Caco-2 (cell line): ENCODE measurements at regions not wholly inside any gene's neighbourhood (a gene's known extent, or its start where the extent isn't known, plus 50 kb on each side); places are given as distances from the start of the nearest gene placed in this dataset.

ENCODE experiments used
- BruUV-seq: library from RNA; stranded (reverse); fragments of 400-500 nt; replicated peaks from 2 replicates; lab custom pipeline; 2021; lab: Mats Ljungman, UMichigan
- CTCF ChIA-PET: fragments of 300-600 bp; sonication (Branson Sonifier 250); formaldehyde crosslinking; loops from one replicate; lab custom pipeline; 2022; ENCODE audit warnings: antibody characterized with exemption; lab: Charles Lee
- POLR2A ChIA-PET: fragments of 300-600 bp; sonication (Branson Sonifier 250); formaldehyde crosslinking; loops from one replicate; lab custom pipeline; 2022; ENCODE audit warnings: antibody characterized with exemption; lab: Charles Lee
- DNase-seq, 2 experiments: peaks; one replicate each; pipeline versions ENCODE4 v3.0.0 to v3.0.0-alpha.2; 2020 to 2022
- H3K27me3 ChIP-seq: replicated peaks from 2 replicates; pipeline ENCODE4 v1.6.0; 2011; ENCODE audit warnings: low read length; ENCODE audit not compliant: control insufficient read depth, insufficient read depth
- H3K36me3 ChIP-seq: 2 replicates; pipeline ENCODE4 v1.5.1; 2011; ENCODE audit warnings: low read length; ENCODE audit not compliant: control insufficient read depth, insufficient read depth
- H3K4me1 ChIP-seq: fragments of 250-450 bp; sonication (Bioruptor Pico); 2 replicates; pipeline ENCODE4 v1.5.1; 2020; ENCODE audit warnings: mild to moderate bottlenecking
- H3K4me3 ChIP-seq: 2 replicates; pipeline ENCODE4 v1.5.1; 2011; ENCODE audit warnings: low read depth, mild to moderate bottlenecking, control low read depth, low read length
- H3K9me3 ChIP-seq: fragments of 250-450 bp; sonication (Bioruptor Pico); 2 replicates; pipeline ENCODE4 v1.5.1; 2020; ENCODE audit warnings: mild to moderate bottlenecking, moderate library complexity
- H3K27ac Mint-ChIP-seq: one replicate; pipeline ENCODE4 v1.8.0; 2022; ENCODE audit warnings: mixed read lengths; ENCODE audit not compliant: unreplicated experiment
- H3K27me3 Mint-ChIP-seq: one replicate; pipeline ENCODE4 v1.8.0; 2022; ENCODE audit warnings: mixed read lengths; ENCODE audit not compliant: insufficient read depth, unreplicated experiment
- H3K36me3 Mint-ChIP-seq: one replicate; pipeline ENCODE4 v1.8.0; 2022; ENCODE audit warnings: mild to moderate bottlenecking, mixed read lengths; ENCODE audit not compliant: insufficient read depth, unreplicated experiment
- H3K4me1 Mint-ChIP-seq: one replicate; pipeline ENCODE4 v1.8.0; 2022; ENCODE audit warnings: low read depth, mixed read lengths; ENCODE audit not compliant: unreplicated experiment
- H3K4me3 Mint-ChIP-seq: one replicate; pipeline ENCODE4 v1.8.0; 2022; ENCODE audit warnings: mild to moderate bottlenecking, moderate library complexity, mixed read lengths; ENCODE audit not compliant: unreplicated experiment
- H3K9me3 Mint-ChIP-seq: one replicate; pipeline ENCODE4 v1.8.0; 2022; ENCODE audit warnings: mixed read lengths; ENCODE audit not compliant: unreplicated experiment
- intact Hi-C: fragments of 100-400 bp; cut with micrococcal nuclease; formaldehyde crosslinking; loops from one replicate; pipeline ENCODE4 v1.10.0; 2022; ENCODE audit not compliant: unreplicated experiment
- TF ChIP-seq, protein P1 (sequence below), 2 experiments: fragments of 200-600 bp in 1 of 2; IDR thresholded peaks; 1 replicate in 1 of 2; 2 replicates in 1 of 2; pipeline versions ENCODE4 v1.5.1 to v1.8.0; 2011 to 2022; ENCODE audit warnings: antibody characterized with exemption in 1 of 2, control low read depth in 1 of 2, inconsistent platforms in 1 of 2, low read depth in 1 of 2, low read length in 1 of 2, mild to moderate bottlenecking in 1 of 2, moderate library complexity in 1 of 2; ENCODE audit not compliant: insufficient read depth in 1 of 2, severe bottlenecking in 1 of 2, unreplicated experiment in 1 of 2

GRCh38 chr14:86940106-86940505, 1052.9 kb downstream of the GALC start:
- BruUV-seq, result no TSS peak
- H3K9me3 Mint-ChIP-seq, result no peaks in the 10 kb centered on the region
- Histone ChIP-seq H3K9me3 (no peaks in the 10 kb centered on the region), H3K27me3 (no peaks in the 10 kb centered on the region), H3K36me3 (no peaks in the 10 kb centered on the region), H3K4me1 (no peaks in the 10 kb centered on the region), H3K4me3 (no peak overlapping the region)
- no peaks in the 10 kb centered on the region for H3K36me3 Mint-ChIP-seq
- no peaks in the 10 kb centered on the region for H3K4me1 Mint-ChIP-seq
- TF ChIP-seq, protein P1, sequence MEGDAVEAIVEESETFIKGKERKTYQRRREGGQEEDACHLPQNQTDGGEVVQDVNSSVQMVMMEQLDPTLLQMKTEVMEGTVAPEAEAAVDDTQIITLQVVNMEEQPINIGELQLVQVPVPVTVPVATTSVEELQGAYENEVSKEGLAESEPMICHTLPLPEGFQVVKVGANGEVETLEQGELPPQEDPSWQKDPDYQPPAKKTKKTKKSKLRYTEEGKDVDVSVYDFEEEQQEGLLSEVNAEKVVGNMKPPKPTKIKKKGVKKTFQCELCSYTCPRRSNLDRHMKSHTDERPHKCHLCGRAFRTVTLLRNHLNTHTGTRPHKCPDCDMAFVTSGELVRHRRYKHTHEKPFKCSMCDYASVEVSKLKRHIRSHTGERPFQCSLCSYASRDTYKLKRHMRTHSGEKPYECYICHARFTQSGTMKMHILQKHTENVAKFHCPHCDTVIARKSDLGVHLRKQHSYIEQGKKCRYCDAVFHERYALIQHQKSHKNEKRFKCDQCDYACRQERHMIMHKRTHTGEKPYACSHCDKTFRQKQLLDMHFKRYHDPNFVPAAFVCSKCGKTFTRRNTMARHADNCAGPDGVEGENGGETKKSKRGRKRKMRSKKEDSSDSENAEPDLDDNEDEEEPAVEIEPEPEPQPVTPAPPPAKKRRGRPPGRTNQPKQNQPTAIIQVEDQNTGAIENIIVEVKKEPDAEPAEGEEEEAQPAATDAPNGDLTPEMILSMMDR (IDR thresholded peaks at IDR 0.05; ENCODE audit: insufficient read depth in 1 of 2, low read depth in 1 of 2, low read length in 1 of 2, severe bottlenecking in 1 of 2, unreplicated experiment in 1 of 2), result no peak
- H3K4me3 Mint-ChIP-seq, result no peak overlapping the region
- ChIA-PET CTCF (no interaction called here), POLR2A (no interaction called here)
- no peak for DNase-seq
- intact Hi-C loops, result no loop called here
- H3K27me3 Mint-ChIP-seq, result peaks cover 3% of the 10 kb centered on the region
- no peak overlapping the region for H3K27ac Mint-ChIP-seq

DNA sequence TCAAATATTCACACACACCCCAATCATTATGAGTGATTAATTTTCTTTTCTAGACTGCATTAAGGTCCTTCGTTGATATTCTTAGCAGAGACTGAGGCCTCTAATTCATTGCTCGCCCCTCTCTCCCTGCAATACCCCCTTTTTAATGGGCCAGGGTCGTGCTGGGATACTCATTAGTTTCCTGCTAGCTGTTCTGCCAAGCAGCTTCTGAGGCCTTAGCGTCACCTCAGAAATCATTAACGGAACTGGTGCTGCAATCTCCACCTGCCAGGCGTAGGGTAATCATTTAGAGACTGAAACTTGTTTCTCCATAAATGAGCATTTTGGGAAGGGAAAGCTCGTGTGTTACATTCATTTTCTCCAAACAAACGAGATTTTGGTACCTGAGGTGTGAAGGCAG, 1054.7 kb downstream of the GALC start:
- POLR2A ChIA-PET, result no interaction called here
- TF ChIP-seq, protein P1 (IDR thresholded peaks at IDR 0.05; ENCODE audit: insufficient read depth in 1 of 2, low read depth in 1 of 2, low read length in 1 of 2, severe bottlenecking in 1 of 2, unreplicated experiment in 1 of 2), result no peak

DNA sequence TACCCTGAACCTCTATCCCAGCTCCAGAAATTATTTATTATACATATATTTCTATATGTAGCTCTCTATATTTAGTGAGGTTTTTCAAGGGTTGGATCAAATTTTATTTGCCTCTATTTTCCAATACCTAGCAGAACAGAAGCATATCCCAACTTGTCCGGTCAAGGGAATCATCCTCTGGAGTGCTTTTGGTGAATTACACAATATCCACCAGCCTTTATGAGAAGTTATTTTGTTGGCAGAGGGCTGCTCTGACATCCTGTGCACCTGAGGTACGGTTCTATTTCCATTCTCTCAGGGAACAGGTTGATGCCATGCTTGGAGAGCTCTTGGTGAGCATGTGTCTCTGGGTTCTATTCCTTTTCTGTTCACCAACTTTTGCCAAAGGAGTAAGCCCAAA, 1056.4 kb downstream of the GALC start:
- H3K27me3 ChIP-seq, result no peaks in the 10 kb centered on the region
- H3K9me3 ChIP-seq, result no peaks in the 10 kb centered on the region
- ChIA-PET POLR2A (no interaction called here), CTCF (no interaction called here)
- Mint-ChIP-seq H3K36me3 (no peaks in the 10 kb centered on the region), H3K27me3 (peaks cover 5% of the 10 kb centered on the region), H3K27ac (no peak overlapping the region), H3K4me1 (no peaks in the 10 kb centered on the region), H3K4me3 (no peak overlapping the region), H3K9me3 (no peaks in the 10 kb centered on the region)
- no TSS peak for BruUV-seq
- intact Hi-C loops, result no loop called here
- DNase-seq, result no peak
- TF ChIP-seq, protein P1 (IDR thresholded peaks at IDR 0.05; ENCODE audit: insufficient read depth in 1 of 2, low read depth in 1 of 2, low read length in 1 of 2, severe bottlenecking in 1 of 2, unreplicated experiment in 1 of 2), result no peak
- no peaks in the 10 kb centered on the region for H3K36me3 ChIP-seq
- H3K4me1 ChIP-seq, result no peaks in the 10 kb centered on the region
- H3K4me3 ChIP-seq, result no peak overlapping the region

More for the DNA sequence above, 1054.7 kb downstream of the GALC start:
- no peaks in the 10 kb centered on the region for H3K4me1 ChIP-seq
- no peak overlapping the region for H3K4me3 Mint-ChIP-seq
- intact Hi-C loops, result no loop called here
- no peak for DNase-seq
- no peaks in the 10 kb centered on the region for H3K4me1 Mint-ChIP-seq
- no peaks in the 10 kb centered on the region for H3K36me3 Mint-ChIP-seq
- no peak overlapping the region for H3K27ac Mint-ChIP-seq
- no peaks in the 10 kb centered on the region for H3K27me3 ChIP-seq
- H3K9me3 Mint-ChIP-seq, result no peaks in the 10 kb centered on the region
- H3K9me3 ChIP-seq, result no peaks in the 10 kb centered on the region
- no peaks in the 10 kb centered on the region for H3K36me3 ChIP-seq
- H3K27me3 Mint-ChIP-seq, result peaks cover 3% of the 10 kb centered on the region
- no peak overlapping the region for H3K4me3 ChIP-seq
- no TSS peak for BruUV-seq
- CTCF ChIA-PET, result no interaction called here
